CD4-positive, alpha-beta T cell treated with Interleukin-4 for 4 hours (primary cell): ENCODE measurements at regions not wholly inside any gene's neighbourhood (a gene's known extent, or its start where the extent isn't known, plus 50 kb on each side); places are given as distances from the start of the nearest gene placed in this dataset.

Source experiments
- DNase-seq: peaks from one replicate; pipeline ENCODE4 v3.0.0-alpha.2; 2020

DNA sequence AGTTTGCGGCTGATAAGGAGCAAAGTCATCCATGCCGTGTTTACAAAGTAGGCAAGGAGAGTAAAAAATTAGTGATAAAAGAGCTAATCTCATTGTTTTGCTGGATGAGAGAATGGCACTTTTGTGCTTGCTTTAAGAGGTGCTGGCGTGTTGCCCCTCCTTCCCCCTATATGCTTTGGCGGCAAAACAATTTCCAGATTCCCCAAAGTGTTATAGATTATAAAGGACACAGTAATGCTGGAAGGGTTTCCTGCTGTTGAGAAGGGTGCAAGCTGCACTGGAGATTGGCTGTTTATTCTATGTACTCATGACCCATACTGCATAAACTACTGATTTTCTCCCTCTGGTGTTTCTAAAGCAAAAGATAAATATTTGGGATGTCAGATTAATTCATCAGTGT lies 338.9 kb upstream of the MAP3K7 start:
- no peak for DNase-seq

DNA sequence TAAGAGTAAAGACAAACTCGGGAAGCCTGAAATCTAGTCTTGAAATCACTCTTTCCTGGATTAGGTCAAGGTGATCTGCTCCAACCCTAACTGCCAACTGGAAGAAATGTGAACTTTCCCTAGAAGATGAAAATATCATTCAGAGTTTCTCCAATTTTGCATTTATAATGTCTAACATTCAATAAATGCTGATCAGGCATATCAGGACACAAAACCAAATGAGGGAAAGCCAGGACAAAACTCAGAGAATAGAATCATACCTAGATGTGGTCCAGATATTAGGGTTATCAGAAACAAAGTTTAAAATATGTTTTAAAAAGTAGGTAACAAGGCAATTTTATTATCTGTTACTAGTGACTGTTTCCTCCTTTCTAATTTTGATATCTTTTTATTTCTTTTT lies 335.5 kb upstream of the MAP3K7 start:
- DNase-seq: no peak

DNA sequence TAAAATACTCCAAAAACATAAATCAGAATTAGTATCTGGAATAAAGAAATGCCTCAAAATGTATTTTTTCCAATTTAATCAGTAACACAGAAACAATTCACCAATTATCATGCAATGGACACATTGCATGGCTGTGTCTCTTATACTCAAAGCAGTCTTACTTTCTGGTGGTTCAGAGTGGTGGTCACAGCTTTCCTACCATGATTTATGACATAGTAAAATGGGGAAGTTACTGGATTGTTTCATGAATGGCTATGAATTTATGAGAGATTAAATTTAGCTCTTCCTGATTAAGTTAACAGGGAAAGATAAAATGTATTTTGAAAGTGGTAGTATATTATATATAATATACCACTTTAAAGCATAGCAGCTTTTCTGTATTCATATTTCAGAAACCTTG lies 331.5 kb upstream of the MAP3K7 start:
- no peak for DNase-seq

DNA sequence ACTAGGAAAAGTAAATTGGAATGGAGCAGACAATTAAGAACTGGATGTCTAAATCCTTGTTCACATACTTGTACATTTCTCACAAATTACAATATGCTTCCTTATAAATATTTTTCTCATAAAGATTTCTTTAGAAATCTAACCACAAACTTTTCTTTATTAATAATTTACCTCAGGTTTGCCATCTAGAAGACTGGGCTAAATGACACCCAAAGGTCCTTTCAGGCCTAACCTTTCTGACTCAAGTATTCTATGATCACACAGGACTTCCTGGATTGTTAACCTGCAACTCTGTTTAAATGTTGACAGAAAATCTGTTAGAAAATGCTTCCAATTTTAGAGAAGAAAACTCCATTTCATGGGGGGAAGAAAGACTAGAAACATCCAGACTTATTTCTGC lies 330.5 kb upstream of the MAP3K7 start:
- DNase-seq: no peak

DNA sequence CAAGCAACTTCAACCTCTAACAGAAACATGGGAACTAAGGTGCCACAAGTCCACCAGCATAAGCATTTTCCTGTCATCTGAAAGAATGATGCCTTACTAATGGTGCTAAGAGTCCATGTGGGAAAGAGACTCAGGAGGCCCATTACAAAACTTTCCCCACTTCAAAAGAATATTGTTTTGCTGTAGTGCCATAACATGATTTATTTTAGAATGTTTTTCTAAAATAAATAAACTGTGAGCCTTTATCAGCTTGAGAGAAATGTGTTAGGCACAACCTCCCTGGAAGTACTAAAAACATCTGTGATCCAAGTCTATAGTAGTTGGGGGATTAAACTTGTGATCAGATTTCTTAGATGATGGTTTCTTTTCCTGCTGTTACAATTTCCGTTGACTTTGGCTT lies 330.1 kb upstream of the MAP3K7 start:
- no peak for DNase-seq

GRCh38 chr6:90915224-90915915 lies 328.5 kb upstream of the MAP3K7 start:
- no peak for DNase-seq

DNA sequence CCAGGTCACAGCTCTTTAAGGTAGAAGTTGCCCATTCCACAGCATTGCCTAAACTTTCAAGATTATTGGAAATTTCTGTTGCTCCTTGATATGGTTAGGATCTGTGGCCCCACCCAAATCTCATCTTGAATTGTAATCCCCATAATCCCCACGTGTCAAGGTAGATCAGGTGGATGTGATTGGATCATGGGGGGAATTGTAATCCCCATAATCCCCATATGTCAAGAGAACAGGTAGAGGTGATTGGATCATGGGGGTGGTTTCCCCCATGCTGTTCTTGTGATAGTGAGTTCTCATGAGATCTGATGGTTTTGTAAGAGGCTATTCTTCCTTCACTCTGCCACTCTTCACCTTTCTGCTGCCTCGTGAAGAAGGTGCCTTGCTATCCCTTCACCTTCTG lies 327.4 kb upstream of the MAP3K7 start:
- DNase-seq: no peak

GRCh38 chr6:90913266-90913960 lies 326.5 kb upstream of the MAP3K7 start:
- DNase-seq: no peak

DNA sequence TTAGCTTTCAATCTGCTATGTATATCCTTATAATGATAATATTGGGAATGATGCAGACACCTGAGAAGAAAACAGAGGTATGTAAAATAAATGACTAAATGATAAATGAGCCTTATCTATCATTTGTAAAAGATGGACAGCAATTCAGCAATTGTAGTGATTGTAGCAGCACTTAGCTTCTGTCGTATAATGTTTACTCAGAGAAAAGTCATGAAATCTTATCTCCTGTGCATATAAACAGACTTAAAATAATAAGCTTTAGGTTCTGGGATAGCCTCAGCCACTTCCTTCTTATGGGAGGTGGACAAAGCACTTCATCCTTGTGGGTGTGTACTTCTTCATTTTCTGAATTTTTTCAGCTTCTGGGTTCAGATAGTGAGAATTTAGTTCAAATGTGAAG lies 324.8 kb upstream of the MAP3K7 start:
- no peak for DNase-seq

DNA sequence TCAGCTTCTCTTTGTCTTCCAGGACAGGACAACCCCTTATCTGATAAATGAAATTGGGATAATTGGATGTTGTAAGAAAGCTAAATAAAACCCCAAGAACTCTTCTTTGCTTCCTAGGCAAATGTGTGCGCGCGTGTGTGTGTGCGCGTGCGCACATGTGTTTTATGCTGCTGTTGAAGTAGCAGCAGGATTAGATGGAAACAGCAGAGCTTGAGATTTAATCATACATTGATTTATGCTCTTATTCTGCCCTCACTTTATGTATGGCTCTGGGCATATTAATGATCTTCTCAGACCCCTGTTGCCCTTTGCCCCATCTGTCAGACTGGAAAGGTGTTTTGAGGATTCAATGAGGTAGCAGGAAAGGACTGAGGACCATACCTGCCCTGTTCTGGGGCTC lies 324.0 kb upstream of the MAP3K7 start:
- DNase-seq: no peak

DNA sequence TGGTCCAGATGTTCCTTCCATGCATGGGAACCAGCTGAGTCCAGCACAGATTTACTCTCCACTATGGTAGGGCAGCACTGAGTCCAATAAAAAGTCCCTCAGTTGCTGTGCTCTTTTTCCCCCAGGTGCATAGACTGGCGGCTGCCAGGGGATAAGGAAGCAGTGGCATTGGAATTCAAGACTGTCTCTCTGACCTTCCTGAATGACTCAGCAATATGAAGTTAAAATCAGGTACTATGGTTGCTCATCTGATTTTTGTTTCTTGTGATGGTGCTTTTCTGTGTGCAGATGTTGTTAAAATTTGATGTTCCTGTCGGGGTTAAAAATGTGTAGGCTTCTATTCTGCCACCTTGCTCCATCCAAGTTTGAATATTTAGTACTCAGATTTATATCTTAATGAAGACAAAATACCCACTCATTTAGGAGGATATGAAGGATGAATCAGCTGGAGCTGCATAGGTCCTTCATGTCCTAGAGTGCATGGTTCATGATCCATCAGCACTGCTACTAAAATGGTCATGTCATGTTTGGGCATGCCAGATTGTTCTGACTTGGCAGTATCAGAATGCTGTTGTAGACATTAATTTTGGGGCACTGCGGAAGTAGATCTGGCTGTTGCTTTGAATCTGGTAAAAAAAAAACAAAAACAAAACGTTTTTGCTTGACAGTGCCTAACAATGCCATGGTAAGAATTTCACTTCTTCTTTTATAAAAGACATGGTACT lies 321.2 kb upstream of the MAP3K7 start:
- no peak for DNase-seq

DNA sequence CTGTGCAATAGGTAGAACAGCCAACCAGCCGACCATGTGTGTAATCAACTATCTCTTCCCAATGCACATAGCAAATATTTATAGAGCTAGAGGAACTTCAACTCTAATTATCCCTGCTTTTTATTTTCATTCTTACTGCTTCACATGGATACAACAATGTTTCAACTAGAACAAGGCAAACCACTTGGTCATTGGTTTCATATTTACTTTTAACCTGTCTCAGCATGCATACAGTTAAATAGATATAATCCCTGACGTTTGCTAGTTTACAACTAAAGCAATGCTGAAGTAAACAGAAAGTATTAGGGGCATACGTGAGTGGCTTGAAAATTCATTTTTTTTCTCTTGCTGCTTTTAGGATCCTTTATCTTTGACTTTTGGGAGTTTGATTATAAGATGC lies 318.5 kb upstream of the MAP3K7 start:
- no peak for DNase-seq

DNA sequence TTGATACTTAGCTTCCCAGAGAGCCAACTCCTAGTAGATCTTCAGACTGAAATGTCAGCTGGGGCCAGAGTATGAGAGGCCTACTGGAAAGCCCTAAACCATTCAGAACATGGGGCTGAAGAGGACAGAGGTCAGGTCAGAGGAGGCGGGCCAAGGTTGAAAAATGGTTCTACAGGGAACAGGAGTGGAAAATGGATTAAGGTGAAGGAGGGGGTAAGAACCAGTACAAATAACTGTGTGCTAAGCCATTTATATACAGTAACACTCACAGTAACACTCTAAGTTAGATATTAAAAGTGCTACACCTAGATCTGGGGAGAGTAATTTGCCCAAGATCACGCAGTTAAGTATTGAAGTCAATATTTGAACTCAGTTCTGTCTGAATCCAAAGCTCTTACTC lies 313.2 kb upstream of the MAP3K7 start:
- DNase-seq: no peak

GRCh38 chr6:90898763-90899162 lies 311.9 kb upstream of the MAP3K7 start:
- DNase-seq: no peak

GRCh38 chr6:90896075-90896547 lies 309.2 kb upstream of the MAP3K7 start:
- DNase-seq: no peak

- no peak for DNase-seq
Measured at GRCh38 chr6:90895299-90896074, 308.6 kb upstream of the MAP3K7 start.

DNA sequence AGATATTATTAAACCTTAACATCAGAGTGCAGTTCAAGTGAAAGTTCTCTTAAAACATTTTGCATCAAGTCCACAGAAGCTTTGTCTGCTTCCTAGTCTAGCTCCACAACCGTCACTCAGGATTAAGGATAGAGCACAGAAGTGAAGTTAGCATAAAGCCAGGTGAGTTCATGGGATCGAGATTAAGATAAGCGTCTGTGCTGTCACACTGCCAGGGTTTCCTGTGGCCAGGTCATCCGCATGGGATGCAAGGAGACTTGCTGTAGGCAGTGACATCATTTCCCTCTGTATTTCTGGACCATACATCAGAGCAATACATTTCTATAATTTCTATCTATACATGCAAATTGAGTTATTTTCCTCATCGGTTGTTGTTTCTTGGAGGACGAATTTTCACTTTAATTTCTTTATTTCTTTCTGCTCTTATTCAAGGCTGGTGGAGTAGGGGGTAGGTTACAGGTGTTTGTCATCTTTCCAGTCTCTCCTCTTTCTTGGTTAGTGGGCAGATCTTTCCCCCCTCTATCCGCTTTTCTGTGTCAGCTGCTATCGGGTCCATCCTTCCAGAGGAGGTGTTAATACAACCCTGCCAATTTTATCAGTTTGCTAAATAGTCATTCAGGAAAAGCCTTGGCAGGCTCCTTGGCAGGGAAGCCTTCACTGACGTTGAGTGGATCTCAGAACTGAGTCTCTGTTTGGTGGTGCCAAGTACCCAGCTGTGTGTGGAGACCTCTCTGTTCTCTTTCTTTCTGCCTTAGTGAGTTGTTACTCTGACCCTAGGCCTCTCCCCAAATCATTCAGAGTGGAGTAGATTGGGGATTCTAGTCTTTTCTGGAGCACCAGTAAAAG lies 307.6 kb upstream of the MAP3K7 start:
- DNase-seq: no peak

DNA sequence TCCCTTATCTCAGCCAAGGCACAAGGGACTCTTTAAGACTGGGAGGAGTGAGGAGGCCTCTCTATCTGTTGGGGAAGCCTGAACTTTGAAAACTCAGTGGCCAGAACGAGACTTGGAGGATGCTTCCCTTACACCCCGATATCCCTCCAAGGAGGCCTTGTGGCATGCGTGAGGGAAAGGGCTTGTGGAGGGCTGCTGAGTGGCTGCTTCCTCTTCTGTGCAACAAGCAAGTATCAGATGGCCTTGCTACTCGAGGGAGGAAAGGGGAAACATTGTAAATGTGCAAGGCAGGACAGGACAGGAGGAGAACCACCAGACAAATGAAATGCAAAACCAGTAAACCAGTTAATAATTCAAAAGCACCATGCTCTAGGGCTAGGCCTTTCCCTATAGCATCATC lies 306.5 kb upstream of the MAP3K7 start:
- no peak for DNase-seq

- no peak for DNase-seq
Measured at GRCh38 chr6:90892271-90892670, 305.4 kb upstream of the MAP3K7 start.

DNA sequence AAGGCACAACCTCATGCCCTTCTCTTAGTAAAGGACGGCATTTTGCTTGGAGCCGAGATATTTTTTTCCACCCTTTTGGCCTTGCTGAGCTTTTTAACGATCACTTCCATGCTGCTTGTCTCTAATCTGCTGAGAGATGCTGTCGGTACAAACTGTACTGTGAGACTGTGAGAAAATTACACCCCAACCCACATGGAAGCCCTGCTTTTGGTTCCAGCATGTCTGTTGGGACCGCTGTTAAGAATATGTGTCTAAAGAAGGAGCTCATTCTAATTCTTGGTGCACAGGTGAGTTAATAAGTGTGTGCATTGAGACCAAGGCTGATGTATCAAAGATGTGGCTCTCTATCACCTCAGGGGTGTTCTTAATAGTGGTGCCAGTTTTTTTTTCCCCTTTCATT lies 304.5 kb upstream of the MAP3K7 start:
- DNase-seq: no peak

GRCh38 chr6:90890683-90891330 lies 303.9 kb upstream of the MAP3K7 start:
- no peak for DNase-seq

DNA sequence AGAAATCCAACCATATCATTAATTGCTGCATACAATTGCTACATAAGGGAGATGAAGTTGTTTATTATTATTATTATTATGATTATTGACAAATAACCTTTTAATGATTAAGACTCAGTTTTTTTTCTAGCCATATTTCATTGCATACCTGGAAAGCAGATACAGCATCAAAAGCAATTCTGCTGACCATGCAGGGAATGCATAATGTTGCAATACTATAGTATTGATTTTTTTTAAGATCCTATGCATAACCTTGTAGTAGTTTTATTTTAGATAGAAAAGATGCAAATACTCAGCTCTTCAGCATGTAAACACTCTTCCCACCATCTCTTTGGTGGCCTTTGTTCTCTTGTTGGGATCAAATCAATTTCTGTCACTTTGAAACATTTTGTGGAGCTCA lies 300.9 kb upstream of the MAP3K7 start:
- DNase-seq: no peak
